Endothelial cell (in vitro differentiated cells): ENCODE measurements at regions not wholly inside any gene's neighbourhood (a gene's known extent, or its start where the extent isn't known, plus 50 kb on each side); places are given as distances from the start of the nearest gene placed in this dataset.

Source experiments
- DNase-seq: peaks from one replicate; pipeline ENCODE4 v3.0.0; 2021; ENCODE audit warnings: low spot score
- H3K27ac Mint-ChIP-seq: one replicate; pipeline ENCODE4 v1.8.0; 2021; ENCODE audit warnings: mixed read lengths, inconsistent platforms; ENCODE audit not compliant: unreplicated experiment
- H3K27me3 Mint-ChIP-seq: one replicate; pipeline ENCODE4 v1.8.0; 2021; ENCODE audit warnings: mild to moderate bottlenecking, moderate library complexity, mixed read lengths, inconsistent platforms; ENCODE audit not compliant: unreplicated experiment
- H3K36me3 Mint-ChIP-seq: one replicate; pipeline ENCODE4 v1.8.0; 2021; ENCODE audit warnings: mild to moderate bottlenecking, low read depth, mixed read lengths, inconsistent platforms; ENCODE audit not compliant: unreplicated experiment
- H3K4me1 Mint-ChIP-seq: one replicate; pipeline ENCODE4 v1.8.0; 2021; ENCODE audit warnings: mild to moderate bottlenecking, mixed read lengths, inconsistent platforms; ENCODE audit not compliant: unreplicated experiment
- H3K4me3 Mint-ChIP-seq: one replicate; pipeline ENCODE4 v1.8.0; 2021; ENCODE audit warnings: mild to moderate bottlenecking, mixed read lengths, inconsistent platforms; ENCODE audit not compliant: unreplicated experiment
- H3K9me3 Mint-ChIP-seq: one replicate; pipeline ENCODE4 v1.8.0; 2021; ENCODE audit warnings: mixed read lengths, inconsistent platforms; ENCODE audit not compliant: unreplicated experiment
- TF ChIP-seq, protein P1 (sequence below): fragments of 200-600 bp; sonication (generic); IDR thresholded peaks from one replicate; pipeline ENCODE4 v1.5.0; 2021; ENCODE audit warnings: antibody characterized with exemption; ENCODE audit not compliant: unreplicated experiment

GRCh38 chr5:2683720-2684119 is 67.8 kb downstream of the IRX2 start:
- Mint-ChIP-seq H3K9me3 (no peaks in the 10 kb centered on the region), H3K4me3 (no peak overlapping the region), H3K36me3 (peaks cover 10% of the 10 kb centered on the region), H3K27me3 (peaks cover 7% of the 10 kb centered on the region), H3K4me1 (no peaks in the 10 kb centered on the region), H3K27ac (no peak overlapping the region)
- TF ChIP-seq, protein P1, sequence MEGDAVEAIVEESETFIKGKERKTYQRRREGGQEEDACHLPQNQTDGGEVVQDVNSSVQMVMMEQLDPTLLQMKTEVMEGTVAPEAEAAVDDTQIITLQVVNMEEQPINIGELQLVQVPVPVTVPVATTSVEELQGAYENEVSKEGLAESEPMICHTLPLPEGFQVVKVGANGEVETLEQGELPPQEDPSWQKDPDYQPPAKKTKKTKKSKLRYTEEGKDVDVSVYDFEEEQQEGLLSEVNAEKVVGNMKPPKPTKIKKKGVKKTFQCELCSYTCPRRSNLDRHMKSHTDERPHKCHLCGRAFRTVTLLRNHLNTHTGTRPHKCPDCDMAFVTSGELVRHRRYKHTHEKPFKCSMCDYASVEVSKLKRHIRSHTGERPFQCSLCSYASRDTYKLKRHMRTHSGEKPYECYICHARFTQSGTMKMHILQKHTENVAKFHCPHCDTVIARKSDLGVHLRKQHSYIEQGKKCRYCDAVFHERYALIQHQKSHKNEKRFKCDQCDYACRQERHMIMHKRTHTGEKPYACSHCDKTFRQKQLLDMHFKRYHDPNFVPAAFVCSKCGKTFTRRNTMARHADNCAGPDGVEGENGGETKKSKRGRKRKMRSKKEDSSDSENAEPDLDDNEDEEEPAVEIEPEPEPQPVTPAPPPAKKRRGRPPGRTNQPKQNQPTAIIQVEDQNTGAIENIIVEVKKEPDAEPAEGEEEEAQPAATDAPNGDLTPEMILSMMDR: no peak
- no peak for DNase-seq

DNA sequence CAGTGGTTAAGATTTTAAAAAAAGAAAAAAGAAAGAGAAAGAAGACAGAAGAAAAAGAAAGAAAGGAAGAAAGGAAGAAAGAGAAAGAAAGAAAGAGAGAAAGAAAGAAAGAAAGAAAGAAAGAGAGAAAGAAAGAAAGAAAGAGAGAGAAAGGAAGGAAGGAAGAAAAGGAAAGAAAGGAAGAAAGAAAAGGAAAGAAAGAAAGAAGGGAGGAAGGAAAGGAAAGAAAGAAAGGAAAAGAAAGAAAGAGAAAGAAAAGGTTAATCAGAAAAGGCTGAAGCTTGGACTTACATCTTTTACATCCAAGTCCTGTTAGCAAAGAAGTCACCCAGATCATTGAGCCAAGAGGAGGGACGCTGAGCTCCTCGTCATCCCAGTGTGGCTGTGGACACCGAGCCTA is 70.0 kb downstream of the IRX2 start:
- peaks cover 1% of the 10 kb centered on the region for H3K27me3 Mint-ChIP-seq
- H3K27ac Mint-ChIP-seq: no peak overlapping the region
- TF ChIP-seq, protein P1: no peak
- DNase-seq: no peak
- H3K9me3 Mint-ChIP-seq: peaks cover 3% of the 10 kb centered on the region
- no peaks in the 10 kb centered on the region for H3K4me1 Mint-ChIP-seq
- no peaks in the 10 kb centered on the region for H3K36me3 Mint-ChIP-seq
- no peak overlapping the region for H3K4me3 Mint-ChIP-seq

DNA sequence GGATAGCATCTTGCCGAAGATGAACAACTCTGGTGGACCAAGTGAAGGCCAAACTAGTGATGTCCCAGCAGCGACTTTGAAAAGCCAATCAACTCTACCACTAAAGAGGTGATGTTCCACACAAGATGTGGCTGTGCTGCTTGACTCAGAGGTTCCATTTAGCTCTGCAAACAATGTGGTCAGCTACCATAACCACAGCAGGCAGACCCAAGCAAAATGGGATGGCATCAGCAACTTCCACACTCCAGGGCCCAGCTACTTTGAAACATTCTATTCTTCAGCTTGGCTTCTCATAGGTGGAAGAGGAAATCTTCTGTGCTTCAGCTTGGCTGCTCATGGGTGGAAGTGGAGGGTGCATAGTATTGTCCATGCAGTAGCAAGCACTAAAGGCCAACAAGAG is 70.5 kb downstream of the IRX2 start:
- Mint-ChIP-seq H3K27ac (no peak overlapping the region), H3K4me1 (no peaks in the 10 kb centered on the region), H3K9me3 (peaks cover 8% of the 10 kb centered on the region), H3K36me3 (no peaks in the 10 kb centered on the region), H3K27me3 (peaks cover 1% of the 10 kb centered on the region), H3K4me3 (no peak overlapping the region)
- TF ChIP-seq, protein P1: no peak
- no peak for DNase-seq

- DNase-seq: no peak
- H3K4me1 Mint-ChIP-seq: no peaks in the 10 kb centered on the region
- TF ChIP-seq, protein P1: no peak
- peaks cover 9% of the 10 kb centered on the region for H3K9me3 Mint-ChIP-seq
- no peaks in the 10 kb centered on the region for H3K36me3 Mint-ChIP-seq
- no peak overlapping the region for H3K4me3 Mint-ChIP-seq
- no peak overlapping the region for H3K27ac Mint-ChIP-seq
- H3K27me3 Mint-ChIP-seq: no peaks in the 10 kb centered on the region
Observed at GRCh38 chr5:2677689-2678088, 73.8 kb downstream of the IRX2 start.

DNA sequence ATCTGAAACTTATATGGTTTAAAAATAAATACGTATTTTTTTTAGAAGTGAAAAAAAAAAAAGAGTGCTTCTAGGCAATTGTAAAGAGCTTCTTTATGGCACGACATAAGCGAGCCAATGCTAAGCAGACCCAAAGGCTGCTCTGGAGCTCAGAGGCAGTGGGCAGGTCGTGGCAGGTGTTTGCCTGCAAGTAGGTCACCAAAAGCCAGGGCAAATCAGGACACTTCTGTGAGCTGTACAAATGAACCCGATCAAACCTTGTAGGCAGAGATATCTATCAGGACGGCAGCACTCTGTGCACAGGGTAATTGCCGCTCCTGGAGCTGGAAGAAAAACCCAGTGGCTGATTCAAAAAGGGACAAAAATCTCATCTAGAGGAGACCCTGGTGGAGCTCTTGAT is 75.9 kb downstream of the IRX2 start:
- H3K27ac Mint-ChIP-seq: no peak overlapping the region
- no peak for DNase-seq
- H3K27me3 Mint-ChIP-seq: no peaks in the 10 kb centered on the region
- TF ChIP-seq, protein P1: no peak
- no peak overlapping the region for H3K4me3 Mint-ChIP-seq
- H3K9me3 Mint-ChIP-seq: peaks cover 9% of the 10 kb centered on the region
- no peaks in the 10 kb centered on the region for H3K36me3 Mint-ChIP-seq
- H3K4me1 Mint-ChIP-seq: no peaks in the 10 kb centered on the region
